ENCODE measurements at regions not wholly inside any gene's neighbourhood (a gene's known extent, or its start where the extent isn't known, plus 50 kb on each side); places are given as distances from the start of the nearest gene placed in this dataset.

GRCh38 chr2:41197781-41198180 lies 745.9 kb upstream of the SLC8A1 start:
- no peak for TF ChIP-seq POLR2A (IDR thresholded peaks at IDR 0.05)
- TF ChIP-seq CTCF (IDR thresholded peaks at IDR 0.05) = no peak
